H1 (cell line): ENCODE measurements at regions not wholly inside any gene's neighbourhood (a gene's known extent, or its start where the extent isn't known, plus 50 kb on each side); places are given as distances from the start of the nearest gene placed in this dataset.

ENCODE experiments used
- CTBP2 ChIP-seq: IDR thresholded peaks from 2 replicates; pipeline ENCODE4 v1.7.0; 2011; ENCODE audit warnings: borderline replicate concordance, mild to moderate bottlenecking, moderate library complexity, mixed read lengths, low read length; ENCODE audit not compliant: insufficient read depth, insufficient read length
- EZH2 ChIP-seq: fragments of 200-600 bp; sonication (generic); IDR thresholded peaks from 2 replicates; pipeline ENCODE4 v1.7.1; 2012; ENCODE audit warnings: low read depth, mild to moderate bottlenecking, moderate library complexity, low read length, inconsistent platforms; ENCODE audit not compliant: severe bottlenecking
- JUN ChIP-seq: IDR thresholded peaks from 2 replicates; pipeline ENCODE4 v1.6.1; 2011; ENCODE audit warnings: low read depth, mild to moderate bottlenecking, improper control_type of control experiment, low read length
- POU5F1 ChIP-seq: IDR thresholded peaks from 2 replicates; pipeline ENCODE4 v1.6.1; 2011; ENCODE audit warnings: low read depth, mild to moderate bottlenecking, low read length, moderate library complexity
- SAP30 ChIP-seq: fragments of 300-600 bp; sonication (generic); IDR thresholded peaks from 2 replicates; pipeline ENCODE4 v1.7.1; 2012; ENCODE audit warnings: low read length, moderate library complexity, mild to moderate bottlenecking, inconsistent platforms; ENCODE audit not compliant: insufficient read depth, insufficient replicate concordance

- no peak for TF ChIP-seq SAP30
- TF ChIP-seq CTBP2: no peak
- no peak for TF ChIP-seq POU5F1
- TF ChIP-seq JUN: no peak
- no peak for TF ChIP-seq EZH2
Observed at GRCh38 chr1:30100524-30100862, 622.9 kb downstream of the MATN1 start (continued).
